Skeletal muscle cell (primary cell): ENCODE measurements at regions not wholly inside any gene's neighbourhood (a gene's known extent, or its start where the extent isn't known, plus 50 kb on each side); places are given as distances from the start of the nearest gene placed in this dataset.
"Not testable (repeated sequence)": the region's sequence is repeated elsewhere in the genome, so short reads cannot be mapped to it uniquely, and the experiment has no call there.

ENCODE experiments used
- DNase-seq: peaks from one replicate; pipeline ENCODE4 v3.0.0-alpha.2; 2010; ENCODE audit warnings: low read depth
- H3K4me3 ChIP-seq: 2 replicates; pipeline ENCODE4 v1.5.1; 2011; ENCODE audit warnings: low read depth, mild to moderate bottlenecking, control low read depth, low read length, moderate library complexity

DNA sequence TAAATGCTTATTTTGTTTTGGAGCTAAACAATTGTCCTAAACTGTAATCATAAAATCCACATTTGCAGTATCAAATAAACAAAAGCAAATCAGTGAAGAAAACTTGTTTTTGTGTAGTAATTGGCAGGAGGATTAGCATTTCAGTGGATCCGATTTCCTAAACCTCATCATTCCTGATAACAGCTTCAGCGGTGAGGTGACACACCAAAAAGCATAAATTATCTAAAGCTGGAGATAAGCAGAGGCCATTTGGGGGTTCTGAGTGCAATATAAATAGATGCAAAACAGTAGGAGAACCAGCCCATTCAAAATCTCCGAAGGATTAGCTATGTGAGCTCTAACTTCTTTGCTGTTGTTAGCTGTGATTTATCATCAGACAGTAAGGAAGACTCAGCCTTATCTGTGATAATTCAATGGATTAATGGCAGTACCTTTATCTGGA is 235.8 kb downstream of the EPHA7 start:
- no peak overlapping the region for H3K4me3 ChIP-seq
- DNase-seq = no peak

DNA sequence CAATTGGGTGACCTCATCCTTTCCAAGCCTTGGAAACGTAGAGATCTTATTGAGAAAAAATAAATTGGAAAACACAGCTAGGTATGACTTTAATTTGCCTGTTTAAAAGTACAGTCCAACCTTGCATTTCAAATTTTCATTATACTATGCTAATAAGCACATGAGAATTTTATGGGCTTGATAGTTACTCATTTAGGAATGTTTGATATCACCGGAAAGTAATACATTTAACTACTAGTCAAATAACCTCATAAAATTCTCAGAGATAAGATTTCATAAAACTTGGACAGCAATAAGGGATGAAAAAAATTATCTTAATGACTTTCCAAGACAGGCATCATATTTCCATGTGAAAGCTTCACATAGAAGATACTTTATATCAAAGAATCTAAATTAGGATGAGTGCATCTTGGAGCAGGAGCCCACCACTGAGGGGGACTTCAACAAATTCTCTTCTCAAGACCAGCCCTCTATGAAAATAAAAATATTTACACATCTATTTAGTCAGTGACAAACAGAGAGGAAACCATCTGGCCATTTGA is 236.3 kb downstream of the EPHA7 start:
- DNase-seq = no peak
- H3K4me3 ChIP-seq = no peak overlapping the region

- DNase-seq = no peak
- H3K4me3 ChIP-seq = no peak overlapping the region
These were observed 241.4 kb downstream of the EPHA7 start for GRCh38 chr6:93177918-93178317.

- no peak for DNase-seq
- no peak overlapping the region for H3K4me3 ChIP-seq
These were observed 241.9 kb downstream of the EPHA7 start for GRCh38 chr6:93177438-93177837.

DNA sequence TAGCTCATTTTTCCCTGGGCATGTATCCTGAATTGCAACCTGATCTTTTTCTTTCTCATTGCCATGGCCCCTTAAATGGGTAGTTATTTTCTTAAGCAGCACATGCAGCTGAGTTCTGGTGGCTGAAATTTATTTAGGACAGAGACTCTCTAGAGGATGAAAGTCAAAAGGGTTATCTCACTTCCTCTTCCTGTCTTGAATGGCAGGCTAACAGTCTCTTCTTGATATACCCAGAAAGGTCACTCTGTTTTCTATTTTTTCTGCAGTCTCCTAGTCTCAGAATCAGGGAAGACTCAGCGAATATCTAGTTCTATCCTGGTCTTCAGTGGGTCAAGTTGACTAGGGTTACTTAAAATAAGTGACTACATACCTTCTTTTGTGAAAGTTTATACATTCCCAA is 243.3 kb downstream of the EPHA7 start:
- H3K4me3 ChIP-seq = no peak overlapping the region
- DNase-seq = no peak

- DNase-seq, H3K4me3 ChIP-seq: not testable (repeated sequence)
These were observed 245.8 kb downstream of the EPHA7 start for GRCh38 chr6:93173573-93173972.

DNA sequence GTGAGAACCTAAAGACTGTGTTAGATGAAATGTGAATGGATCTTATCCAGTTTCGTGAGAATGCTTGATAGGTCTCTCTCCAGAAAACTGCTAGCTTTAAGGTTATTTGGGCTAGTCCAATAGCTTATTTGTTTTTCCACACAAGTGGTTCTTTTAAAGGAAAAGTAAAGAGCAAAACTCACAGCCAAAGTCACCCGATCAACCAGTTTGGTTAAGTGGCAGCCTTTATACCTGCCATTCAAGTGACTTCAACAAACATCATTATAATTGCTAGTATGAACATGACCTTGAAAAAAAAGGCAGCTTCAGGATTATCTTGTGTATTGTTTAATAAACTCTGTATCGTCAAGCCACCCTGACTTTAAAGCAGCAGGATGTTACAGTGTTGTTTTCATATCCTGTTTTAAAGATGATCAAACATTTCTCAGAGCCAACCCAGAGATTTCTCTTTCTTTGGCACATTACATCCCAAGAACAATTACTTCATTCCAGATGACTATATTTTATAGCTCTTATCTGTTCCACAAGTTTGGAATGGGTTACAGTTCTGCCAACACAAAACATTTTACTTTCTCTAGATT is 253.4 kb downstream of the EPHA7 start:
- no peak overlapping the region for H3K4me3 ChIP-seq
- no peak for DNase-seq

GRCh38 chr6:93164781-93165180 is 254.6 kb downstream of the EPHA7 start:
- DNase-seq = peak; percentile 63
- no peak overlapping the region for H3K4me3 ChIP-seq

DNA sequence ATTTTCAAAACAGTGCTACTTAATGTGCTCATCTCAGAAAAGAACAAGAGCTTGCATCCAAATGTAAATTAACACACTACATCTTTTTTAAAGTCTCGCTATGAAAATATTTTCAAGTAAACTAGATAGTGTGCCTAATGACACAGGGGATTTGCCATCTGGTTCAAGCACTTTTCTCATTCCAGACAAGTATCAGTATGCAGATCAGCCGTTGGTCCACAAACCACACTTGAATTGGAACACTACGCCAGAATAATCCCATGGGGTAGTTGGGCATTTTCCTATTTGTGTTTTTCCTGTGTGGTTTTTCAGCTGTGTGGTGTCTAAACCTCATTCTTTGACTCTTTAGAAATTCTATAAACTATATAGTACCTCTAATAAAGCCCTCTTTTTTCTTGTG is 256.2 kb downstream of the EPHA7 start:
- peak; percentile 56 for DNase-seq
- H3K4me3 ChIP-seq = no peak overlapping the region

DNA sequence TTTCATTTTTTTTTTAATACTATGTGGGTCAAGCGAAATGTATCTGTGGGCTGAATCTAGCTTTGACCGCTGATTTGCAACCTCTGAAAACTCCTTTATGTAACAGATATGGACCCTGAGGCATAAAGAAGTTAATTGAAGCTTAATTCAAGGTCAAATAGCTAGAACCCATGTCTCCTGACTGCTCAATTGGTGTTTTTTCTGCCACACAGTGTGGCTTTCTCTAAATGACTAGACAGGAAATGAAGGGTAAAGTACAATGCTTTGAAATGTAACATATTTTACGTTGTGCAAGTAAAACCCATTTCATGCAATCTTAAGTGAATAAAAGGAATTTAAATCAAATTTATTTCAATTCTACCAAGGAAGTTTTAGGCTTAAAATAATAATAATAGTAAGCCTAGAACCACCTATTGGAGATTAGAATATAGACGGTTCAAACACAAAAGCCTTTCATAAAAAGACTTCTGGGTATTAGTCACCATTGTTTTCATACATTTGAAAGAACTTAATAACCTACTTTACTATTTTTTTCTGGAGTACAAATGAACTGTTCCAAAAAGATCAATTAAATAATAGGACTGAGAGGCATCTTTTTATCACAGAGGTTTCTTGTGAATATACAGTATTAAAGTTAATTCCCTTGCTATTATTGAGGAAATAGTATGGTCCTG is 279.8 kb downstream of the EPHA7 start:
- no peak overlapping the region for H3K4me3 ChIP-seq
- DNase-seq = no peak

DNA sequence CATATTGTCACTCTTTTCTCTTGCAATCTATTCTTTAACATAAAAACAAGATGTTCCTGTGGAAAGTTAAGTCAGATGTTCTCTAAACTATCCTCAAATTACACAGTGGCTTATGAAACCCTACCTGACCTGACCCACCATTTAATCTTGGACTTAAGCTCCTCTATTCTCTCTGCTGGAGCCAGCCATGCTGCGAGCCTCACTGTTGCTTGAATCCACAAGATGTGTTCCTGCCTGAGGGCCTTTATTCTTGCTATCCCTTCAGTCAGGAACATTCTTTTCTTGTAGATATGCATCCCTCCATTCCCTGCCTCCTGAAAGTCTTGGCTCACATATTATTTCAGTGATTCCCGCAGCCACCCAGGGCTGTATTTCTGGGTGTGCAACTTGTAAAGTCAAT is 283.2 kb downstream of the EPHA7 start:
- no peak overlapping the region for H3K4me3 ChIP-seq
- no peak for DNase-seq

DNA sequence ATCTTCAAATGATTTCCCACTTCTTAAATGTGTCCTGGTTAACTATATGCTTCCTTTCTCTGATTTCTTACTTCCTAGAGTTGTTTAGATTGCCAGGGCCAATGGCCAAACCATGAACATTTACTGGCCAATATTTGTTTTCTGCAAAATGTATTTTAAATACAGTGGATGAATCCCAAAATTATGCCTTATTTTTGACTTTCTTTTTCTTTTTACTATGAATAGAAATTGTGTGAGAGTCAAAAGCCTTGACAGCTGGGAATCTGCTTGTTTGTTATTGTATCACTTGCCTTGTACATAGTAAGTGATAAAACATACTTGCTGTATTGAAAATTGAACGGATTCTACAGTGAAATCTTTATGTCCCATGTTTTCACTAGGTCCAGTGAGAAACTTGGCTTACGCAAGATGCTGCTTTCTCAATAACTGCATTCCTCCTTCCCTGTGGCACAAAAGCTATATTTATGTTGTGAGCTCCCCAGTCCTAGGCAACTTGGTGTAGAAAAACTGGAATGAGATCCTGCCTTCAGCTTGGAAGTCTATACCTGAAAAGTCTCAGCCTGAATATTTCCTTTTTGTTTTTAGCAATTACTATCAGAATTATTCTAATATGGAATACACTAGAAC is 295.2 kb downstream of the EPHA7 start:
- peak; percentile 11 for DNase-seq
- H3K4me3 ChIP-seq = no peak overlapping the region

DNA sequence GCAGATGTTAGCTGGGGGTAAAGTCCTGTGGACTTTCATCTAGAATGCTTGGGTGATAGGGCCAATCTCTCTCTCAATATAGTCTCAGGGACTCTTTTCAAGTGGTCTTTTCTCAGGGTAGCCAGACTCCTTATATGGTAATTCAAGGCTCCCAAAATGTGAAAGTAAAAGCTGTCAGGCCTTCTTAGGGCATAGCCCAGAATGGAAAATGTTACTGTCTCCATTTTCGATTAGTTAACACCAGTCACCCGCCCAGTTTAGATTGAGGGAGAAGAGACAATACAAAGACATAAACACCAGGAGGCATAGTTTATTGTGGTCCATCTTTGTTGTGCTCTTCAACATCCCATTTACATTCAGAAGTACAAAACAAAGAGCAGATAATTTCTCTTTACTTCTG is 295.8 kb downstream of the EPHA7 start:
- DNase-seq = no peak
- no peak overlapping the region for H3K4me3 ChIP-seq

DNA sequence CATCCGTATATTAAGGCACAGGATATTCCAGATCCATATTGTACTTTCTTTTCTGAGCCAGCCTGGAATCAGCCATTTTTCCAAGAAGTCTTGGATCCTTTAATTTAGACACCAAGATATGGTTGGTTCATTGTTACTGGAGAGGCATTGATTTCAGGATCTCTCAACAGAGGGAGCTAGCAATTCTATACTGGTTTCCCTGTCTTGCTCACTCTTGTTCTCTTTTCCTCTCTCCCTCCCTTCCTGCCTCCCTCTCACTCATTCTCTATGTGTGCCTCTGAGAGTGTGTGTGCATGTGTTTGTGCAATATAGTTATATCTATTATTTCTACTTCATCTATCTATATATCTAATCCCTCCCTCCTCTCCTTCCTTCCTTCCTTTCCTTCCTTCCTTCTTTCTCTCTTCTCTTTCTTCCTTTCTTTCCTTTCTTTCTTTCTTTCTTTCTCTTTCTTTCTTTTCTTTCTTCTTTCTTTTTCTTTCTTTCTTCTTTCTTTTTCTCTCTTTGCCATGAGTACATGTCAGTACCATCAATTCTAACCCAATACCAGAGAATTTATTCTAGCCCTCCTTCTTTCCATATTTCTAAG is 299.1 kb downstream of the EPHA7 start:
- H3K4me3 ChIP-seq = no peak overlapping the region
- DNase-seq = no peak

DNA sequence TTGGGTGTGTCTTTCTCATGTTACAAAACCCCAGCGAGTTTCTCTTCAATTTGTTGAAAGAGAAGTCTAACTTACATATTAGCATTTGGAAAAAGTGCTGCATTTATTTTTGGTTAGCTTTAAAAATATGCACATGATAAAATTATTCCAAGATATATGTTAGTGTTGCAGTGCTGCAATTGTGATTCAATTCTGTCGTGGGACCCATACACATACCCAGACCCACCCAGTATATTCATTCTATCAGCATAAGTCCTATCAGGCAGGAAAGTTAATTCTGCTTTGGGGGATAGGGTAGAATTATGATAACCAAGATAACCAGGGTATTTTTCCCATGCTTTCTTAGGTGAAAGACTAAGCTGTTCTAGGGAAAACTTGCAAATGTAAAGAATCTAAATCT is 313.5 kb downstream of the EPHA7 start:
- no peak overlapping the region for H3K4me3 ChIP-seq
- no peak for DNase-seq

DNA sequence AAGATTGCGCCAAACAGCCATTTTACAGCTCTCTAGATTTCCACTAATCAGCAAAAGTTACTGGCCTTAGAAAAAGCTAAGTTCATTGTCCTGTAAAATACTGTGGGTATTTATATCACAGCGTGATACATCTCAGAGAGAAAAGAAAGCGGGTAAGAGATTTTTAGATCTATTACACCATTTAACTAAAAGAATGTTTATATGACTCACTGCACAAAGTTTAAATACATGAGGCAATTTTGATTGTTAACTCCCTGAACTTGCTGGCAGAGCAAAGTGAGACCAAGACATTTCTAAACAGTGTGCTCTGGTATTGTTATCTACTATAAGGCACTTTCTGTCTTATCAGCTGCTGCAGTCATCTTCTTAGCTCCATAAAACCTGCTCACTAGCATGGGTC is 314.3 kb downstream of the EPHA7 start:
- DNase-seq = peak; percentile 27
- no peak overlapping the region for H3K4me3 ChIP-seq

DNA sequence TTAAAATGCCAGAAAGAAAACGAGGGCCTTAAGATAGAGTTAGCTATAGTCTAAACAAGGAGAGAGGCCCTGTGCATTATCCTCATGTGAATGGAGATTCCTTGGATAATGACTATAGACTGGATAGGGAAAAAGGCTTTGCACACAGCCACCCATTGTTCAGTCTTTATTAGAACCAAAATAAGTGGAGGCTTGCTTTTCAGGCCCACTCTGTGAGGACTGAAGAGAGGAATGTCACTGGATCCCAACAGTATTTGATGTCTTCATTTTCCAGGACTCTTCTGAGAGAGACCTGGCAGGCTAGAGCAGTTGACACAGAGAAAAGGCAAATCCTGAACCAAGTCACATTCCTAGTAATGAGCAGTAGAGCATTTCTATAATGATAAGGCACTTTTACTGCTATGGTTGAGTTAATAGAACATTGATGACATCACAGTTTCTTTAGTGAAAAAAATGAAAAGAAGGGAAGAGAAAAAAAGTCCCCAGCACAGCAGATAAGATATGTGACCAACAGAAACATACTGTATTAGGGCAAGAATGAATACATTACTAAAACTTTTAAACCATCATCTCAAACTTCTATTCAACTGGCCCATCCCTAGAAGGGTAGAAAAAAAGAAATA is 315.1 kb downstream of the EPHA7 start:
- DNase-seq = no peak
- H3K4me3 ChIP-seq = no peak overlapping the region

GRCh38 chr6:93088621-93089501 is 330.5 kb downstream of the EPHA7 start:
- DNase-seq = no peak
- H3K4me3 ChIP-seq = no peak overlapping the region

GRCh38 chr6:93087606-93088005 is 331.8 kb downstream of the EPHA7 start:
- DNase-seq = no peak
- H3K4me3 ChIP-seq = no peak overlapping the region
